ENCODE measurements at regions not wholly inside any gene's neighbourhood (a gene's known extent, or its start where the extent isn't known, plus 50 kb on each side); places are given as distances from the start of the nearest gene placed in this dataset.

DNA sequence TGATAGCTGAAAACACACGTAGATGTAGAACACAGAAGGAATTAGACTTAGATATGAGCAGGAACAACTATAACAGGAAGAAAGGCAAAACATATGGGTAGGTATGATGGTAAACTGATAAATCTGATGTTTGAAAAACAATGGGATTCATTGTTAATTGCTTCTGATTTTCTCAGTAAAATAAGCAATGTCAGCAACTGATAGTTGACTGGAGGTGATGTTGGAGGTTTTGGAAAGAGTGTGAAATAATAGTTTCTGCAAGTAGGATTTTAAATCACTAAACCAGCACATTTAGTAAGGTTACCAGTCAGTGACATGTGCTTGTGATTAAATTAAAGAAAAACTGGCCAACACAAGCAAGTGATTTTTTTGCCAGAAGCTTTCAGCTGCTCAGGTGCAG lies 123.0 kb upstream of the CPNE8 start:
- no peak for DNase-seq (ENCODE audit: low read depth, low spot score)
- TF ChIP-seq, protein P1, sequence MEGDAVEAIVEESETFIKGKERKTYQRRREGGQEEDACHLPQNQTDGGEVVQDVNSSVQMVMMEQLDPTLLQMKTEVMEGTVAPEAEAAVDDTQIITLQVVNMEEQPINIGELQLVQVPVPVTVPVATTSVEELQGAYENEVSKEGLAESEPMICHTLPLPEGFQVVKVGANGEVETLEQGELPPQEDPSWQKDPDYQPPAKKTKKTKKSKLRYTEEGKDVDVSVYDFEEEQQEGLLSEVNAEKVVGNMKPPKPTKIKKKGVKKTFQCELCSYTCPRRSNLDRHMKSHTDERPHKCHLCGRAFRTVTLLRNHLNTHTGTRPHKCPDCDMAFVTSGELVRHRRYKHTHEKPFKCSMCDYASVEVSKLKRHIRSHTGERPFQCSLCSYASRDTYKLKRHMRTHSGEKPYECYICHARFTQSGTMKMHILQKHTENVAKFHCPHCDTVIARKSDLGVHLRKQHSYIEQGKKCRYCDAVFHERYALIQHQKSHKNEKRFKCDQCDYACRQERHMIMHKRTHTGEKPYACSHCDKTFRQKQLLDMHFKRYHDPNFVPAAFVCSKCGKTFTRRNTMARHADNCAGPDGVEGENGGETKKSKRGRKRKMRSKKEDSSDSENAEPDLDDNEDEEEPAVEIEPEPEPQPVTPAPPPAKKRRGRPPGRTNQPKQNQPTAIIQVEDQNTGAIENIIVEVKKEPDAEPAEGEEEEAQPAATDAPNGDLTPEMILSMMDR (IDR thresholded peaks at IDR 0.05; ENCODE audit: low read depth, low read length): no peak
- no peak overlapping the region for H3K4me3 ChIP-seq (ENCODE audit: low read depth, low read length)
- in situ Hi-C loops (cut with HindIII; ENCODE audit: low sequenced_read_pairs): no loop called here

DNA sequence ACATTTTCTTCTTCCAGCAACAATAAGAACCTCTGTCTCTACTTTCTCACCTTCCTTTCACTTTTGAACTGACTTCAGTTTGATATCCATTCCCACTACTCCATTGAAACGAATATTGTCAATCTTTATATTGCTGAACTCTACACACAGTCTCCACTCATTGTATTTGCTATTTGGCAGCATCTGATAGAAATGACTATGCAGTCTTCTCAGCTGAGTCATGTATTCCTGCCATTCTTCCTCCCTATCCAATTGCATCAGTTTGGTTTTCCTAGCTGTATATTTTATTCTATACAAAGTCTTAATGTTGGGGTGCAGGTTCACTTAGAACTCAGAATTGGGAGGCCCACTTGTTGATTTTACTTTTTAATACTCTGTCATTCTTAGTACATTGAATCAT lies 107.5 kb upstream of the CPNE8 start:
- TF ChIP-seq, protein P1 (IDR thresholded peaks at IDR 0.05; ENCODE audit: low read depth, low read length): no peak
- DNase-seq (ENCODE audit: low read depth, low spot score): no peak
- in situ Hi-C loops (cut with HindIII; ENCODE audit: low sequenced_read_pairs): no loop called here
- no peak overlapping the region for H3K4me3 ChIP-seq (ENCODE audit: low read depth, low read length)

DNA sequence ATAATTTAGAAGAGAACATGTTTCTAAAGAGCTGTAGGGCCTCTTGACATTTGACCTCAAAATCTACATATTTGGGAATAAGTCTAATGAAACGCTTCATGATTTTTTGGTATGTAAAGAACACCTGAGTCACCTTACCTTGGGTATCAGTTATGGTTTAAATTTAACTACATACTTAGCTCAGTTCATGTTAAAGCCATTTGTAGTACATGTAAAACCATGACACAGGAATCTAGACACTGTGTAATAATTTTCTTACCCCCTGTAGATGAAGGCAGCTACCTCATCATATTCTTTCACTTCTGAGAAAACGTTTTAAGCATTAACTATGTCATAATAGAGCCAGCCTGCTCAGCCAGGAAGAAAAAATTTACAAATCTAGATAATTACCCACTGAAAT lies 105.8 kb upstream of the CPNE8 start:
- in situ Hi-C loops (cut with HindIII; ENCODE audit: low sequenced_read_pairs): no loop called here

DNA sequence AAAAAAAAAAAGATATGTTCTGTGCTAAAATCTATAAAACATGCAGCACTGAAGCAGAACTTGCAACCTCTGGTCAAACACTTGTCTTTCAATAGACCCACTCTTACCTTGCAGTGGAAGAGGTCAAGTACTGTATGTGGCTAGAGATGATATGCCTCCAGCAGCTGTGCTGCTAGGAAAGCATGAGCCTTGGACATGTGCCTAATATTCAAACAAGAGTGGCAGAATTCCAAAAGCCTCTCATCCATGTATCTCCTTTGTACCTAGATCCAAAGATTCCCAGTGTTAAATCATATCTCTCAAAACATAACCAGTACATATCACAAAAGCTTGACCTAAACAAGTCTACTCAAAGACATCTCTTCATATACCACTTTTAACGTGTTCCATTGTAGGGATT lies 105.0 kb upstream of the CPNE8 start:
- TF ChIP-seq, protein P1 (IDR thresholded peaks at IDR 0.05; ENCODE audit: low read depth, low read length): no peak
- in situ Hi-C loops (cut with HindIII; ENCODE audit: low sequenced_read_pairs): no loop called here
- no peak for DNase-seq (ENCODE audit: low read depth, low spot score)
- no peak overlapping the region for H3K4me3 ChIP-seq (ENCODE audit: low read depth, low read length)

More for the DNA sequence above, 105.8 kb upstream of the CPNE8 start:
- H3K4me3 ChIP-seq (ENCODE audit: low read depth, low read length): no peak overlapping the region
- DNase-seq (ENCODE audit: low read depth, low spot score): no peak
- TF ChIP-seq, protein P1 (IDR thresholded peaks at IDR 0.05; ENCODE audit: low read depth, low read length): no peak

DNA sequence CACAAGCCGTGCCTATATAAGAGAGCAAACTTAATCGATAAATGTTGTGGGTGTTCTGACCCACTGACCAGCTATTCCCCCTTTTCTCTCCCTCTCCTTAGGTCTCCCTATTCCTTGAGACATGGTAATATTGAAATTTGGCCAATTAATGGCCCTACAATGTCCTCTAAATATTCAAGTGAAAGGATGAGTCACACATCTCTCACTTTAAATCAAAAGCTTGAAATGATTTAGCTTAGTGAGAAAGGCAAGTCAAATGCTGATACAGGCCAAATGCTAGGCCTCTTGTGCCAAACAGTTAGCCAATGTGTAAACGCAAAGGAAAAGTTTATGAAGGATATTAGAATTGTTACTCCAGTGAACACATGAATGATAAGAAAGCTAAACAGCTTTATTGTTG lies 102.2 kb upstream of the CPNE8 start:
- DNase-seq (ENCODE audit: low read depth, low spot score): no peak
- in situ Hi-C loops (cut with HindIII; ENCODE audit: low sequenced_read_pairs): no loop called here
- TF ChIP-seq, protein P1 (IDR thresholded peaks at IDR 0.05; ENCODE audit: low read depth, low read length): no peak
- H3K4me3 ChIP-seq (ENCODE audit: low read depth, low read length): no peak overlapping the region

DNA sequence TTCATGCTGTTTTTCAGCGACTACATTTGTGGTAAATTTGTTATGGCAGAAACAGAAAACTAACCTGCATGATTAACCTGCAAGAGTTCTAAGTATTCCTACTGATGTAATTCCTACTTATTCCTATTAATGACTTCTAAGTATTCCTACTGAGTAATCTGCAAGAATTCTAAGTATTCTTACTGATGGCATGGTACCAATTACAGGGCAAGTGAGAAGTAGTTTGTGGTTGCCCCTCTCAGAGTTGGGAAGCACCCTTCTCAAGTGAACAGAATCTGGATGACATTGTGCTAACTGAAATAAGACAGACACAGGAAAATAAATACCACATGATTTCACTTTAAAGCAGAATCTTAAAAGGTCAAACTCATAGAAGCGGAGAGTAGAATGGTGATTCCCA lies 100.9 kb upstream of the CPNE8 start:
- peak; percentile 0 for DNase-seq (ENCODE audit: low read depth, low spot score)
- in situ Hi-C loops (cut with HindIII; ENCODE audit: low sequenced_read_pairs): no loop called here
- TF ChIP-seq, protein P1 (IDR thresholded peaks at IDR 0.05; ENCODE audit: low read depth, low read length): no peak
- no peak overlapping the region for H3K4me3 ChIP-seq (ENCODE audit: low read depth, low read length)

DNA sequence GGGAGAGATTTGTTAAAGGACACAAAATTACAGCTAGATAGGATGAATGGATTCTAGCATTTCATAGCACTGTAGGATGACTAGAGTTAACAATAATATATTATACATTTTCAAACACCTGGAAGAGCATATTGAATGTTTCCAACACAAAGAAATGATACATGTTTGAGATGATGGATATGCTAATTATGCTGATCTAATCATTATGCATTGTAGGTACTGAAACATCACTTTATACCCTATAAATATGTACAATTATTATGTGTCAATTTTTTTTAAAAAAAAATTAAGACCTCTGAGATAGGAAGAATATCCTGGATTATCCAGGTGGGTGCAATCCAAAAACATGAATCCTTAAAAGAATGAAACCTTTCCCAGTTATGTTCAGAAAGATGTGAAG lies 100.3 kb upstream of the CPNE8 start:
- H3K4me3 ChIP-seq (ENCODE audit: low read depth, low read length): no peak overlapping the region
- TF ChIP-seq, protein P1 (IDR thresholded peaks at IDR 0.05; ENCODE audit: low read depth, low read length): no peak
- no peak for DNase-seq (ENCODE audit: low read depth, low spot score)
- in situ Hi-C loops (cut with HindIII; ENCODE audit: low sequenced_read_pairs): no loop called here
